ENCODE measurements at regions not wholly inside any gene's neighbourhood (a gene's known extent, or its start where the extent isn't known, plus 50 kb on each side); places are given as distances from the start of the nearest gene placed in this dataset.
A peak's percentile ranks its signal among the peaks of the same experiment; 100 is the strongest.

- peaks cover 3% of the 10 kb centered on the region for H3K9me3 ChIP-seq (ENCODE audit: control insufficient read depth, insufficient read depth, low read length)
- Mint-ChIP-seq H3K27ac (peak overlapping the region; percentile 98 to 100), H3K36me3 (no peaks in the 10 kb centered on the region), H3K4me1 (peaks cover 62 to 70% of the 10 kb centered on the region in 2 donors), H3K9me3 (peaks cover 0 to 3% of the 10 kb centered on the region in 2 donors), H3K27me3 (ENCODE audit: low read depth in 2 of 2) (no peaks in the 10 kb centered on the region), H3K4me3 (peak overlapping the region; percentile 61)
- peaks cover 56% of the 10 kb centered on the region for H3K4me1 ChIP-seq (ENCODE audit: control insufficient read depth, insufficient read depth, low read length)
- WGBS (ENCODE audit: insufficient coverage) = 31% methylated on average over 1 of the region's 2 CpGs
- TF ChIP-seq CTCF (IDR thresholded peaks at IDR 0.05) = no peak
- H3K27me3 ChIP-seq (ENCODE audit: control insufficient read depth, insufficient read depth, low read length) = no peaks in the 10 kb centered on the region
- H3K4me3 ChIP-seq (ENCODE audit: low read length) = no peak overlapping the region
- DNase-seq = peak in 1 of 2 donors; percentile 68
- peak; percentile 11 to 49 (median 41) for ATAC-seq
- peak overlapping the region; percentile 98 for H3K27ac ChIP-seq (ENCODE audit: low read length)
- H3K36me3 ChIP-seq (ENCODE audit: control insufficient read depth, insufficient read depth, low read length) = no peaks in the 10 kb centered on the region
- intact Hi-C loops (cut with micrococcal nuclease) = loop anchor here (2.0 to 10.0 kb wide), 3 partner anchors 284 to 426 kb away; no protein-coding TSS in a partner anchor
Measured at GRCh38 chr2:234420408-234420807, 76.5 kb downstream of the ARL4C start.

GRCh38 chr2:234419726-234420125 is 77.2 kb downstream of the ARL4C start:
- WGBS (ENCODE audit: insufficient coverage) = 98% methylated on average over 5 of the region's 5 CpGs
- H3K9me3 ChIP-seq (ENCODE audit: control insufficient read depth, insufficient read depth, low read length) = no peaks in the 10 kb centered on the region
- H3K4me3 ChIP-seq (ENCODE audit: low read length) = no peak overlapping the region
- H3K36me3 Mint-ChIP-seq = no peaks in the 10 kb centered on the region
- TF ChIP-seq CTCF (IDR thresholded peaks at IDR 0.05) = no peak
- no peaks in the 10 kb centered on the region for H3K27me3 Mint-ChIP-seq (ENCODE audit: low read depth in 2 of 2)
- H3K4me1 ChIP-seq (ENCODE audit: control insufficient read depth, insufficient read depth, low read length) = peaks cover 54% of the 10 kb centered on the region
- H3K4me1 Mint-ChIP-seq = peaks cover 62 to 70% of the 10 kb centered on the region in 2 donors
- H3K27ac ChIP-seq (ENCODE audit: low read length) = no peak overlapping the region
- no peaks in the 10 kb centered on the region for H3K36me3 ChIP-seq (ENCODE audit: control insufficient read depth, insufficient read depth, low read length)
- peaks cover 2 to 3% of the 10 kb centered on the region in 2 donors for H3K9me3 Mint-ChIP-seq
- H3K4me3 Mint-ChIP-seq = peak overlapping the region; percentile 35
- H3K27me3 ChIP-seq (ENCODE audit: control insufficient read depth, insufficient read depth, low read length) = no peaks in the 10 kb centered on the region
- peak overlapping the region; percentile 98 to 100 for H3K27ac Mint-ChIP-seq
- DNase-seq (no peak), ATAC-seq (no peak)
- intact Hi-C loops (cut with micrococcal nuclease) = loop anchor here (2.0 to 10.0 kb wide), 3 partner anchors 283 to 425 kb away; no protein-coding TSS in a partner anchor

GRCh38 chr2:234415706-234416105 is 81.2 kb downstream of the ARL4C start:
- no peak for TF ChIP-seq CTCF (IDR thresholded peaks at IDR 0.05)
- Histone ChIP-seq H3K4me1 (ENCODE audit: control insufficient read depth, insufficient read depth, low read length) (peaks cover 20% of the 10 kb centered on the region), H3K27ac (ENCODE audit: low read length) (no peak overlapping the region), H3K4me3 (ENCODE audit: low read length) (no peak overlapping the region), H3K27me3 (ENCODE audit: control insufficient read depth, insufficient read depth, low read length) (no peaks in the 10 kb centered on the region), H3K36me3 (ENCODE audit: control insufficient read depth, insufficient read depth, low read length) (no peaks in the 10 kb centered on the region), H3K9me3 (ENCODE audit: control insufficient read depth, insufficient read depth, low read length) (no peaks in the 10 kb centered on the region)
- Mint-ChIP-seq H3K27me3 (ENCODE audit: low read depth in 2 of 2) (no peaks in the 10 kb centered on the region), H3K9me3 (peaks cover 2 to 3% of the 10 kb centered on the region in 2 donors), H3K4me3 (no peak overlapping the region), H3K4me1 (peaks cover 46 to 48% of the 10 kb centered on the region in 2 donors), H3K36me3 (no peaks in the 10 kb centered on the region), H3K27ac (peak overlapping the region; percentile 0 to 11)
- no peak for ATAC-seq
- DNase-seq = no peak
- WGBS (ENCODE audit: insufficient coverage) = 97% methylated on average over 4 of the region's 4 CpGs
- intact Hi-C loops (cut with micrococcal nuclease) = no loop called here

- WGBS (ENCODE audit: insufficient coverage) = 70% methylated on average over 6 of the region's 6 CpGs
- no peaks in the 10 kb centered on the region for H3K9me3 ChIP-seq (ENCODE audit: control insufficient read depth, insufficient read depth, low read length)
- H3K4me3 ChIP-seq (ENCODE audit: low read length) = no peak overlapping the region
- peaks cover 9% of the 10 kb centered on the region for H3K4me1 ChIP-seq (ENCODE audit: control insufficient read depth, insufficient read depth, low read length)
- no peaks in the 10 kb centered on the region for H3K36me3 ChIP-seq (ENCODE audit: control insufficient read depth, insufficient read depth, low read length)
- intact Hi-C loops (cut with micrococcal nuclease) = no loop called here
- DNase-seq = peak in 1 of 2 donors; percentile 31
- no peak overlapping the region for H3K27ac ChIP-seq (ENCODE audit: low read length)
- peaks cover 40 to 41% of the 10 kb centered on the region in 2 donors for H3K4me1 Mint-ChIP-seq
- peaks cover 2 to 3% of the 10 kb centered on the region in 2 donors for H3K9me3 Mint-ChIP-seq
- no peaks in the 10 kb centered on the region for H3K27me3 ChIP-seq (ENCODE audit: control insufficient read depth, insufficient read depth, low read length)
- peak overlapping the region; percentile 0 to 11 for H3K27ac Mint-ChIP-seq
- no peaks in the 10 kb centered on the region for H3K36me3 Mint-ChIP-seq
- ATAC-seq = peak in 2 of 3 donors; percentile 35 to 79
- H3K4me3 Mint-ChIP-seq = no peak overlapping the region
- no peak for TF ChIP-seq CTCF (IDR thresholded peaks at IDR 0.05)
- H3K27me3 Mint-ChIP-seq (ENCODE audit: low read depth in 2 of 2) = no peaks in the 10 kb centered on the region
Measured at GRCh38 chr2:234414596-234414995, 82.3 kb downstream of the ARL4C start.

All from natural killer cell (primary cell).